Tibial artery (tissue), 4 donors: ENCODE measurements at regions not wholly inside any gene's neighbourhood (a gene's known extent, or its start where the extent isn't known, plus 50 kb on each side); places are given as distances from the start of the nearest gene placed in this dataset.

ENCODE experiments used
- DNase-seq, 2 donors: peaks; one replicate each; pipeline ENCODE4 v3.0.0-alpha.2; 2019
- H3K27ac ChIP-seq, 2 donors: fragments of 200-600 bp; sonication (generic) in 1 of 2; 1 replicate in 1 of 2; 2 replicates in 1 of 2; pipeline ENCODE4 v1.5.1; 2018 to 2019; ENCODE audit warnings: mild to moderate bottlenecking in 1 of 2
- H3K27me3 ChIP-seq, 2 donors: fragments of 200-600 bp; sonication (generic) in 1 of 2; one replicate each; pipeline versions ENCODE4 v1.5.1 to v1.6.0; 2016 to 2019
- H3K36me3 ChIP-seq, 3 donors: fragments of 200-600 bp; sonication (generic) in 2 of 3; one replicate each; pipeline ENCODE4 v1.5.1; 2016 to 2019; ENCODE audit warnings: mild to moderate bottlenecking in 2 of 3
- H3K4me1 ChIP-seq, 4 donors: fragments of 200-600 bp; sonication (generic) in 2 of 4; 1 replicate in 3 of 4; 2 replicates in 1 of 4; pipeline ENCODE4 v1.5.1; 2016 to 2019
- H3K4me3 ChIP-seq, 2 donors: fragments of 200-600 bp; sonication (generic) in 1 of 2; 1 replicate in 1 of 2; 2 replicates in 1 of 2; pipeline ENCODE4 v1.5.1; 2018 to 2019; ENCODE audit warnings: mild to moderate bottlenecking in 2 of 2
- H3K9me3 ChIP-seq, 3 donors: fragments of 200-600 bp; sonication (generic) in 1 of 3; one replicate each; pipeline ENCODE4 v1.5.1; 2016 to 2019
- CTCF ChIP-seq, 2 experiments: fragments of 200-600 bp in 1 of 2; fragments of 450-650 bp in 1 of 2; IDR thresholded peaks; one replicate each; pipeline ENCODE4 v1.5.1; 2017 to 2019; ENCODE audit warnings: antibody characterized with exemption in 2 of 2, mild to moderate bottlenecking in 1 of 2, moderate library complexity in 1 of 2
- intact Hi-C: fragments of 100-400 bp; cut with DNase I; formaldehyde crosslinking; loops from one replicate; pipeline ENCODE4 v1.15.0; 2023; ENCODE audit warnings: low total_unique reads

DNA sequence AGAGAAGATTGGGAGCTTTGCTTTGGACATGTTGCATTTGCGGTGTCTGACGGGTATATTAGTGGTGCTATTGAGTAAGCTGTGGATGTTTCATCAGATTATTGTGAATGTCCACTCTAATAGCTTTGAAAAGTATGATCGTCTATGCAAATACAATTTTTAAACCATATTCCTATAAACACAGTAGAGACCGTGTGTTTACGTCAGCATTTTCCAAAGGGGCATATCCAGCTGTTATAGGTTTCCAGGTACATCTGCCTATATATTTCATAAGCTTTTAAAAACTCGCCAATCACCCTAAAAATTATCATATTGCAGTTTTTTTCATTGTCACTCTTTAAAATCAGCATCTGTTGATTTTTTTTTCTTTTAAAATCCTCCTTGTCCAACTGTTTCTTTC is 91.7 kb downstream of the NKX2-1 start:
- no peak for TF ChIP-seq CTCF (IDR thresholded peaks at IDR 0.05)
- intact Hi-C loops, result no loop called here

GRCh38 chr14:36426836-36427235 is 93.2 kb downstream of the NKX2-1 start:
- Histone ChIP-seq H3K4me3 (no peak overlapping the region), H3K9me3 (no peaks in the 10 kb centered on the region), H3K27me3 (no peaks in the 10 kb centered on the region), H3K4me1 (no peaks in the 10 kb centered on the region), H3K36me3 (no peaks in the 10 kb centered on the region), H3K27ac (no peak overlapping the region)
- DNase-seq, result no peak
- no peak for TF ChIP-seq CTCF (IDR thresholded peaks at IDR 0.05)
- intact Hi-C loops, result no loop called here

More for the DNA sequence above, 91.7 kb downstream of the NKX2-1 start:
- Histone ChIP-seq H3K27me3 (no peaks in the 10 kb centered on the region), H3K36me3 (no peaks in the 10 kb centered on the region), H3K4me3 (no peak overlapping the region), H3K4me1 (no peaks in the 10 kb centered on the region), H3K27ac (no peak overlapping the region), H3K9me3 (no peaks in the 10 kb centered on the region)
- no peak for DNase-seq

GRCh38 chr14:36426113-36426512 is 93.9 kb downstream of the NKX2-1 start:
- Histone ChIP-seq H3K27me3 (no peaks in the 10 kb centered on the region), H3K27ac (no peak overlapping the region), H3K4me3 (no peak overlapping the region), H3K36me3 (no peaks in the 10 kb centered on the region), H3K4me1 (no peaks in the 10 kb centered on the region), H3K9me3 (no peaks in the 10 kb centered on the region)
- intact Hi-C loops, result no loop called here
- DNase-seq, result no peak
- TF ChIP-seq CTCF (IDR thresholded peaks at IDR 0.05), result no peak

DNA sequence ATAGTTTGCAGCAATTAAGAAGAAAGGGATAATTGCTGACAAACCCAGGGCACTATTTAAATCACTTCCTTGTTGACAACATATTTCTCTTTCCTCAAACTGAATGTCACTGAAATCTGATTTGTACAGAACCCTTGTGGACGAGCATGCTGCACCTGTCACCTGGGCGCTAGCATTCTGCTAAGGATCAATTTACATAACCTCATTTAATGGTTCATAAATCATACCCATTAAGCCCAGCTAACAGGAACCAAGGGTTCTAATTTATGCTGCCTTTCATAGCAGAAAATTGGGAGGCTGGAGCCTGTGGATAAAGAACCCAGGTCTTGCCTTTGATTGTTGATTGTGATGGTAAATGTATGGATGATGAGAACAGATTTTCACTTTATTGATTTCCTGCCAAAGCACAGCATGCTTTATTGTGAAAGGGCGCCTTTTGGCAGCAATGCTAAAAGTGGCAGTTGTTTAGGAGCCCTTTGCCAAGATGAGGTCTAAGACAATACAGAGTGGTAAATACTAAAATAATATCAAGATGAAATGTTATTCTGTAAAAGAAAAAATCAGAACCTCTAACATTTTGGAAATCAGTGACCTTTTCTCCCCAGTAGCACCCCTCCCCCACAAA is 95.4 kb downstream of the NKX2-1 start:
- intact Hi-C loops, result no loop called here
- DNase-seq, result no peak

DNA sequence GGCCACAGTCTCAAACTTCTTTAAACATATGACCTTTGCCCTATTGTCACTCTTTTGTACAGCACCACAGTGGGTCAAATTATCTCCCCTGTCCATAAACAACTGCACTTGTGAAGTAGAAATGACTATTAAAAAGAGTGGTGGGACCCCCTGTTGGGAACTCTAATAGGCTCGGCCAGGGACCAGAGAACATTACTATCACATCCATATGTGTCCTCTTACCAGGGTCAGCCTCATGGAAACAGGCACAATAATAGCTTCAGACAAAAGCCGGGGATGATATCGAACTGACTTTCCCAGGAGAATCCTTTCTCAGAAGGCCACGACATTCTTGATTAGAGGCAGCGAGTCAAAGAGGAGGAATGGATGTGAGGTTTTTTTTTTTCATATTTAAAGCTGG is 96.6 kb downstream of the NKX2-1 start:
- H3K36me3 ChIP-seq, result no peaks in the 10 kb centered on the region
- no peaks in the 10 kb centered on the region for H3K27me3 ChIP-seq
- no peak for DNase-seq
- H3K4me3 ChIP-seq, result no peak overlapping the region
- H3K27ac ChIP-seq, result no peak overlapping the region
- no peak for TF ChIP-seq CTCF (IDR thresholded peaks at IDR 0.05)
- intact Hi-C loops, result no loop called here
- H3K4me1 ChIP-seq, result no peaks in the 10 kb centered on the region
- no peaks in the 10 kb centered on the region for H3K9me3 ChIP-seq

More for the DNA sequence above, 95.4 kb downstream of the NKX2-1 start:
- Histone ChIP-seq H3K36me3 (no peaks in the 10 kb centered on the region), H3K27me3 (no peaks in the 10 kb centered on the region), H3K4me1 (no peaks in the 10 kb centered on the region), H3K9me3 (no peaks in the 10 kb centered on the region), H3K4me3 (no peak overlapping the region), H3K27ac (no peak overlapping the region)
- no peak for TF ChIP-seq CTCF (IDR thresholded peaks at IDR 0.05)
